ENCODE measurements at regions not wholly inside any gene's neighbourhood (a gene's known extent, or its start where the extent isn't known, plus 50 kb on each side); places are given as distances from the start of the nearest gene placed in this dataset.

DNA sequence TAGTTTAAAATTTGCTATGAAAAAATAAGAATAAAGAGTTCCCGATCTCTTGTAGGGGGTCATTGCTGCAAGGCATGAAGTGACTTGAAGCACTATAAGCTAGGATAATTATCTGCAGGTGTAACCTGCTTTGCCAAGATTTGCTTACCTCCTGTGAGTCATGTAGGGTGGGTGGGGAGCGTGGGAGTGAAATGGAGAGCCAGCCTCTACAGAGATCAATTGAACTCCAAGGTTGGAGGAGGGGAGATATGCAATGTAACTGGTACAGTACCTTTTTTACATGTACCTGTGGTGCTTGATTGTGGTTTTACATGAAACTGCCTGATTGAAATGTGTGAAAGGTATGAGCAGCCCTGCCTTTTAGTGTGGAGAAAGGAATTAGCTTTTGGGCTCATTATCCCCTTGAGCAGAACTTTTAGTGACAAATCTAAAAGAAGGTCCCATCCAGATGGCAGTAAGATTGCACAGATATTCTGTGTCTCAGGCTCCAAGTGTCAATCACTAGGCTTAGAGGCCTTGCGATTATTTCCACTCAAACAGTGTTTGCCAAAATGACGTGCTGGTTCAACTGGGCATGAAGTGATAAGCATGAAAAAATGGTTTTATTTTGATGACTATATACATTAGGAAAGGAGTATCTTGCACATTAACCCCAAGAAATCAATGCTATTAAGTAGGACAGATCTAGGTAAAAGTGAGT, 138.6 kb upstream of the GRB10 start:
- Histone ChIP-seq H3K79me2 (ENCODE audit: insufficient read depth, low read length) (no peaks in the 10 kb centered on the region), H4K8ac (replicated peaks; ENCODE audit: insufficient read length, low read depth, low read length) (no peak overlapping the region), H4K5ac (ENCODE audit: insufficient read length, low read depth, low read length) (no peak overlapping the region), H3K23ac (ENCODE audit: insufficient read length, low read depth, low read length) (no peak overlapping the region), H3K27ac (ENCODE audit: insufficient read length, low read depth, low read length) (no peak overlapping the region), H2AFZ (ENCODE audit: low read length) (no peak overlapping the region), H2AK5ac (ENCODE audit: insufficient read length, low read length) (no peak overlapping the region), H3K27me3 (ENCODE audit: insufficient read depth, low read length) (no peaks in the 10 kb centered on the region), H3K18ac (ENCODE audit: insufficient read length, low read depth, low read length) (no peak overlapping the region), H2BK5ac (ENCODE audit: insufficient read length, low read length) (no peak overlapping the region), H3K9ac (ENCODE audit: extremely low read depth, insufficient read length, low read length) (no peak overlapping the region), H3K4ac (ENCODE audit: low read depth, low read length) (no peak overlapping the region), H3K56ac (ENCODE audit: insufficient read length, low read depth, low read length) (no peak overlapping the region), H3K23me2 (ENCODE audit: insufficient read length, low read depth, low read length, poor library complexity, severe bottlenecking) (no peaks in the 10 kb centered on the region), H4K20me1 (ENCODE audit: control insufficient read depth, insufficient read depth, insufficient read length) (no peaks in the 10 kb centered on the region), H4K91ac (ENCODE audit: insufficient read length, low read depth, low read length) (no peak overlapping the region), H2BK20ac (ENCODE audit: low read depth, low read length, poor library complexity, severe bottlenecking) (no peak overlapping the region), H3K79me1 (ENCODE audit: insufficient read depth, low read depth, low read length, poor library complexity, severe bottlenecking) (no peaks in the 10 kb centered on the region), H2BK15ac (ENCODE audit: low read depth, low read length) (no peak overlapping the region), H3K4me2 (ENCODE audit: insufficient read depth, insufficient read length, low read length) (no peak overlapping the region), H2BK12ac (ENCODE audit: insufficient read length, low read depth, low read length) (no peak overlapping the region), H3T11ph (ENCODE audit: low read length) (no peak overlapping the region), H2BK120ac (ENCODE audit: low read depth, low read length, poor library complexity, severe bottlenecking) (no peak overlapping the region), H3K14ac (ENCODE audit: insufficient read depth, low read length) (no peak overlapping the region), H3K4me1 (ENCODE audit: insufficient read depth, low read length) (no peaks in the 10 kb centered on the region), H3K9me3 (ENCODE audit: control insufficient read depth, low read depth, low read length) (no peaks in the 10 kb centered on the region)
- H3K36me3 Mint-ChIP-seq (ENCODE audit: insufficient read depth in 1 of 3, low read depth in 3 of 3), result peaks cover 3 to 12% (median 10%) of the 10 kb centered on the region in 3 experiments; a peak in 5 of 7 replicates
- H3K4me1 Mint-ChIP-seq, result peaks cover 11 to 12% of the 10 kb centered on the region in 2 experiments
- no peaks in the 10 kb centered on the region for H3K27me3 Mint-ChIP-seq (ENCODE audit: low read depth)
- TF ChIP-seq, protein P1, sequence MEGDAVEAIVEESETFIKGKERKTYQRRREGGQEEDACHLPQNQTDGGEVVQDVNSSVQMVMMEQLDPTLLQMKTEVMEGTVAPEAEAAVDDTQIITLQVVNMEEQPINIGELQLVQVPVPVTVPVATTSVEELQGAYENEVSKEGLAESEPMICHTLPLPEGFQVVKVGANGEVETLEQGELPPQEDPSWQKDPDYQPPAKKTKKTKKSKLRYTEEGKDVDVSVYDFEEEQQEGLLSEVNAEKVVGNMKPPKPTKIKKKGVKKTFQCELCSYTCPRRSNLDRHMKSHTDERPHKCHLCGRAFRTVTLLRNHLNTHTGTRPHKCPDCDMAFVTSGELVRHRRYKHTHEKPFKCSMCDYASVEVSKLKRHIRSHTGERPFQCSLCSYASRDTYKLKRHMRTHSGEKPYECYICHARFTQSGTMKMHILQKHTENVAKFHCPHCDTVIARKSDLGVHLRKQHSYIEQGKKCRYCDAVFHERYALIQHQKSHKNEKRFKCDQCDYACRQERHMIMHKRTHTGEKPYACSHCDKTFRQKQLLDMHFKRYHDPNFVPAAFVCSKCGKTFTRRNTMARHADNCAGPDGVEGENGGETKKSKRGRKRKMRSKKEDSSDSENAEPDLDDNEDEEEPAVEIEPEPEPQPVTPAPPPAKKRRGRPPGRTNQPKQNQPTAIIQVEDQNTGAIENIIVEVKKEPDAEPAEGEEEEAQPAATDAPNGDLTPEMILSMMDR (conservative IDR thresholded peaks at IDR 0.05), result no peak
- no peaks in the 10 kb centered on the region; a peak in 1 of 5 replicates for H3K9me3 Mint-ChIP-seq
- DNase-seq, result no peak
- WGBS (ENCODE audit: extremely low coverage, insufficient read length, low lambda C conversion rate), result no CpG with 5 or more reads among the region's 4 CpGs
- no peak overlapping the region for H3K27ac Mint-ChIP-seq
- no peak overlapping the region for H3K4me3 Mint-ChIP-seq

Measured in H9 (cell line).